AG04450 (cell line): ENCODE measurements at regions not wholly inside any gene's neighbourhood (a gene's known extent, or its start where the extent isn't known, plus 50 kb on each side); places are given as distances from the start of the nearest gene placed in this dataset.
A peak's percentile ranks its signal among the peaks of the same experiment; 100 is the strongest.

Experiments
- CTCF ChIA-PET: fragments of 300-600, 350-600 bp; formaldehyde crosslinking; extraction: SDS; loops from one replicate; lab custom pipeline; 2022; ENCODE audit warnings: antibody characterized with exemption, inconsistent platforms; lab: Charles Lee
- POLR2A ChIA-PET: fragments of 350-600 bp; formaldehyde crosslinking; extraction: SDS; loops from one replicate; lab custom pipeline; 2021; ENCODE audit warnings: antibody characterized with exemption, inconsistent platforms; lab: Yijun Ruan, JAX
- DNase-seq: peaks from one replicate; pipeline ENCODE4 v3.0.0-alpha.2; 2011; ENCODE audit warnings: low read depth, low spot score
- H3K27ac ChIP-seq: one replicate; pipeline ENCODE4 v1.5.1; 2012; ENCODE audit warnings: low read depth, low read length, control low read depth
- H3K27me3 ChIP-seq: one replicate; pipeline ENCODE4 v1.6.0; 2012; ENCODE audit warnings: low read length; ENCODE audit not compliant: control insufficient read depth, insufficient read depth
- H3K4me3 ChIP-seq: 2 replicates; pipeline ENCODE4 v1.5.1; 2011; ENCODE audit warnings: mild to moderate bottlenecking, low read depth, low read length, control low read depth
- H3K9me3 ChIP-seq: 2 replicates; pipeline ENCODE4 v1.5.1; 2012; ENCODE audit warnings: low read length; ENCODE audit not compliant: control insufficient read depth, insufficient read depth
- TF ChIP-seq, protein P1 (sequence below): IDR thresholded peaks from 2 replicates; pipeline ENCODE4 v1.5.1; 2011; ENCODE audit warnings: low read depth, low read length, control low read depth, inconsistent platforms

DNA sequence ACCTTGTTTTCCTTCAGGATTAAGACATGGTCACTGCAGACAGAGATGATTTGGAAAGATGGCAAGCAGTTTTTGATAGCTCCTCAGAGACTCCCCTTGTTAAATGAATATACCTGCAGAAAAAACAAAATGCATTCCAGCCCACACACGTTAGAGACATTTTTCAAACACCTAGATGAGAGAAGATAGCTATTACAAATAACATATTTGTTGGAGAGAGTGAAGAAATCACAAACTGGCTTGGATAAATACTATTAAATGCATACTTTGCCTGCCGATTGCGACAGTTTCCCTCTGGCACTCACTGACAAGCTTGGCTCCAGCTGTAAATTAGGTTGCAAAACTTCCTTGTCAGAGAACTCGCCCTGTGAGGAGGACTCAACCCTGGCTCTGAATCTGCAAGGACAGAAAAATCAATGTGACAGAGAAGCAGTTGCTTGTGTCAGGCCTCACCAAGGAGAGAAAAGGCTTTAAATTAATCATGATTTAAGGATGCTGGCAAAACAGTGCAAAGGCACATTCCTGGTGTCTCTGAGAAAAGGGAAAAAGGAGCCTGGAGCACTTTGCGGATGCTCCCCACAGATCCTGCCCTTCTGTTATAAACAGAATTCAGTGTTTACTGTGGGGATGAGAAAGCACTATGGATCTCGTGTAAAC lies 423.7 kb upstream of the MARCKS start:
- H3K4me3 ChIP-seq: no peak overlapping the region
- CTCF ChIA-PET: no interaction called here
- no peaks in the 10 kb centered on the region for H3K27me3 ChIP-seq
- POLR2A ChIA-PET: interaction anchor here (0.7 to 2.1 kb wide), 4 partner anchors 16 to 431 kb away, joined by 3 to 8 read pairs (median 4); no protein-coding TSS in a partner anchor
- H3K9me3 ChIP-seq: no peaks in the 10 kb centered on the region
- peak; percentile 61 for DNase-seq
- TF ChIP-seq, protein P1, sequence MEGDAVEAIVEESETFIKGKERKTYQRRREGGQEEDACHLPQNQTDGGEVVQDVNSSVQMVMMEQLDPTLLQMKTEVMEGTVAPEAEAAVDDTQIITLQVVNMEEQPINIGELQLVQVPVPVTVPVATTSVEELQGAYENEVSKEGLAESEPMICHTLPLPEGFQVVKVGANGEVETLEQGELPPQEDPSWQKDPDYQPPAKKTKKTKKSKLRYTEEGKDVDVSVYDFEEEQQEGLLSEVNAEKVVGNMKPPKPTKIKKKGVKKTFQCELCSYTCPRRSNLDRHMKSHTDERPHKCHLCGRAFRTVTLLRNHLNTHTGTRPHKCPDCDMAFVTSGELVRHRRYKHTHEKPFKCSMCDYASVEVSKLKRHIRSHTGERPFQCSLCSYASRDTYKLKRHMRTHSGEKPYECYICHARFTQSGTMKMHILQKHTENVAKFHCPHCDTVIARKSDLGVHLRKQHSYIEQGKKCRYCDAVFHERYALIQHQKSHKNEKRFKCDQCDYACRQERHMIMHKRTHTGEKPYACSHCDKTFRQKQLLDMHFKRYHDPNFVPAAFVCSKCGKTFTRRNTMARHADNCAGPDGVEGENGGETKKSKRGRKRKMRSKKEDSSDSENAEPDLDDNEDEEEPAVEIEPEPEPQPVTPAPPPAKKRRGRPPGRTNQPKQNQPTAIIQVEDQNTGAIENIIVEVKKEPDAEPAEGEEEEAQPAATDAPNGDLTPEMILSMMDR: no peak
- H3K27ac ChIP-seq: no peak overlapping the region

DNA sequence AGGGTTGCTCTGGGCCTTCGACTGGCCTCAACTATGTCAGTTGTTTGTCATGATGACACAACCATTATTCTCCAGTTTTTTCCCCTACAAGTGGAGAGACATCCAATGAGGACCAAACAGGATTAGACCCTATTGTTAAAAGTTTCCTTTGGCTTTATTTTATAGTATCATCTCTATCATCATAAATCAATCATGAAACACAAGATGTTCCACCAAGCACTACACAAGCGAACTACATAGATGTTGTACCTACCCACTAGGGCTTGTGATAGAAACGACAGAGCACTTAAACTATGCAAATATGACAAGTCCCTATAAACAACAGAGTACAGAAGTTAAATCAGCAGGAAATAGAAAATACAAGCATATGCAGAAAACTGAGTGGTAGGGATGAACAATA lies 422.5 kb upstream of the MARCKS start:
- TF ChIP-seq, protein P1: no peak
- no peaks in the 10 kb centered on the region for H3K27me3 ChIP-seq
- ChIA-PET CTCF (no interaction called here), POLR2A (no interaction called here)
- no peak for DNase-seq
- no peak overlapping the region for H3K4me3 ChIP-seq
- H3K9me3 ChIP-seq: no peaks in the 10 kb centered on the region
- H3K27ac ChIP-seq: no peak overlapping the region

DNA sequence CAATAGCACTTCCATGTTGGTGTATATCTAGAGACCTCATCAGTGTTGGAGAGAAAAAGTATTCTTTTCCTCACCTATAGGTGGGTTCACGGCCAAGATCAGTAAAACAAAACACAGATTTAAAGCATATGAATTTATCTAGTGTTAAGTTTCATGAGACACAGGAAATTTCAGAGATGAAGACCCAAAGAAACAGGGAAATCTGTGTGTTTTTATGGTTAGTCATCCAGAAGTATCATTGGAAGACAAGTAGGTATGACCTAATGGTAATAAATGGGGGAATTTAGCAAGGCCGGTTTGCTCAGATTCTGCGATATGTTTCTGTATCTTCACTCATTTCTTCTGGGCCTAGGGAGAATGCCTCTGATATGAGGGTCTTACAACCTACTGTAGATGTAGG lies 419.6 kb upstream of the MARCKS start:
- no peak overlapping the region for H3K27ac ChIP-seq
- POLR2A ChIA-PET: no interaction called here

DNA sequence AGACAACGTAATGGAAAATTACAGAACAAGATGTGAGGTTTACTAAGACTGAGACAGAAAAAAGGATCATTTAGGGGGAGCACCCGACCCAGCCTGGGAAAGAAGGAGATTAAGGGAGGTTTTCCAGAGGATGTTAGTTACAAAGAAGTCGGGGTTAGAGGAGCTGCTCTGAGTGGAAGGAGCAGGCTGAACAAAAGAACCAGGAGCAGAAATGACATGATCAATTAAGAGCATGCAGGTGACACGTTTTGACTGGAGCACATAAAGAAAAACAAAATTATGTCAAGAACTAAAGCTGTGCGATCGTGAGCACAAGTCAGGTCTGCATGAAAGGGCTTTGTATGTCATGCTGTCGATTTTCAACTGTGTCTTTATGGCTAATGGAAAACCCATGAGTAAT lies 417.3 kb upstream of the MARCKS start:
- H3K27ac ChIP-seq: no peak overlapping the region
- no peaks in the 10 kb centered on the region for H3K27me3 ChIP-seq
- no peak for DNase-seq
- H3K4me3 ChIP-seq: no peak overlapping the region
- CTCF ChIA-PET: interaction anchor here (2.1 kb wide), 1 partner anchor 419 kb away, joined by 6 read pairs; no protein-coding TSS in a partner anchor
- TF ChIP-seq, protein P1: no peak
- H3K9me3 ChIP-seq: no peaks in the 10 kb centered on the region
- POLR2A ChIA-PET: no interaction called here

More for the DNA sequence above, 419.6 kb upstream of the MARCKS start:
- H3K27me3 ChIP-seq: no peaks in the 10 kb centered on the region
- TF ChIP-seq, protein P1: no peak
- CTCF ChIA-PET: no interaction called here
- no peak for DNase-seq
- no peaks in the 10 kb centered on the region for H3K9me3 ChIP-seq
- no peak overlapping the region for H3K4me3 ChIP-seq

DNA sequence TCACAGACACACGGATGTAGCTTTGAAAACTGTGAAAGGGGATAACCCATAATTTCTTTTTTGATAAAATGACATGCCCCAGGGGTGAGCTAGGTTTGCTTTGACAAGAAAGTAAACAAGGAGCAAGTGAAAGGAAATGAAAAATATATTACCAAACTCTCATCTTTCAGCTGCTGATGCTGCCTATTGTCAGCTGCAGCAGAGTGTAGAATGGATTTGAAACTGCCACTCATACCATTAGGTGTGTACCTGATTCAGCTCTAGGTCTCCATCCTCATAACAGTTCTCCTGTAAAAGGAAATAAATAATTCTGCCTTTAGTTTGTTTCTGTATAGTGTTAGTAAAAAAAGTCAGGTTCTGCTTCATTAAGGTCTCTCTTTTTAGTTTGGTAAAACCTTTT lies 415.1 kb upstream of the MARCKS start:
- CTCF ChIA-PET: interaction anchor here (2.1 kb wide), 1 partner anchor 417 kb away, joined by 6 read pairs; no protein-coding TSS in a partner anchor
- no peak for DNase-seq
- TF ChIP-seq, protein P1: no peak
- H3K27me3 ChIP-seq: no peaks in the 10 kb centered on the region
- POLR2A ChIA-PET: no interaction called here
- no peak overlapping the region for H3K4me3 ChIP-seq
- no peaks in the 10 kb centered on the region for H3K9me3 ChIP-seq
- no peak overlapping the region for H3K27ac ChIP-seq
